ENCODE measurements at regions not wholly inside any gene's neighbourhood (a gene's known extent, or its start where the extent isn't known, plus 50 kb on each side); places are given as distances from the start of the nearest gene placed in this dataset.

GRCh38 chr11:82557274-82557673, 176.4 kb downstream of the FAM181B start:
- DNase-seq (ENCODE audit: low read depth in 1 of 2, low spot score in 2 of 2) (no peak), FAIRE-seq (no peak)
- no peak overlapping the region for H2AK5ac ChIP-seq (ENCODE audit: low read depth, low read length)
- no peaks in the 10 kb centered on the region for H3K36me3 ChIP-seq (ENCODE audit: control insufficient read depth in 2 of 4, insufficient read depth in 4 of 4, low read length in 3 of 4)
- H4K5ac ChIP-seq (ENCODE audit: insufficient read length, low read depth, low read length): no peak overlapping the region
- no peaks in the 10 kb centered on the region for H3K79me2 ChIP-seq (ENCODE audit: control insufficient read depth in 1 of 2, insufficient read depth in 2 of 2, low read length in 2 of 2)
- no peak overlapping the region for H3K4ac ChIP-seq (replicated peaks; ENCODE audit: insufficient read length, low read depth, low read length)
- no peak overlapping the region for H3K18ac ChIP-seq (ENCODE audit: extremely low read depth, low read length)
- H4K91ac ChIP-seq (replicated peaks; ENCODE audit: insufficient read length, low read length): no peak overlapping the region
- no peak overlapping the region for H2AFZ ChIP-seq (ENCODE audit: low read length)
- H2BK120ac ChIP-seq (replicated peaks; ENCODE audit: low read depth, low read length): no peak overlapping the region
- no peak overlapping the region for H3K4me3 ChIP-seq (ENCODE audit: extremely low read depth in 1 of 4, insufficient read depth in 2 of 4, low read depth in 3 of 4, low read length in 4 of 4)
- H3K4me2 ChIP-seq (ENCODE audit: insufficient read depth in 1 of 2, low read depth in 2 of 2, low read length in 2 of 2): no peak overlapping the region
- no peak for TF ChIP-seq CEBPB (IDR thresholded peaks at IDR 0.05; ENCODE audit: low read depth, low read length)
- TF ChIP-seq MAFK (IDR thresholded peaks at IDR 0.05; ENCODE audit: low read depth, low read length): no peak
- TF ChIP-seq CHD1 (IDR thresholded peaks at IDR 0.05; ENCODE audit: low read depth, low read length): no peak
- TF ChIP-seq BRCA1 (IDR thresholded peaks at IDR 0.05; ENCODE audit: low read depth, low read length): no peak
- ChIA-PET CTCF (ENCODE audit: partially characterized antibody) (no interaction called here), POLR2A (ENCODE audit: partially characterized antibody) (no interaction called here)
- no peak overlapping the region for H3K9ac ChIP-seq (replicated peaks in 1 of 4; ENCODE audit: extremely low read depth in 1 of 4, low read depth in 3 of 4, low read length in 3 of 4)
- no peak overlapping the region for H3K14ac ChIP-seq (ENCODE audit: insufficient read length)
- no peak overlapping the region for H3K27ac ChIP-seq (ENCODE audit: low read depth, low read length)
- H3K56ac ChIP-seq (replicated peaks; ENCODE audit: insufficient read length, low read depth, low read length): no peak overlapping the region
- H2BK15ac ChIP-seq (ENCODE audit: low read length): no peak overlapping the region
- H3K23ac ChIP-seq (ENCODE audit: insufficient read length): no peak overlapping the region
- no peak overlapping the region for H2BK12ac ChIP-seq (ENCODE audit: low read depth, low read length)
- H3K79me1 ChIP-seq (ENCODE audit: low read depth, low read length): no peaks in the 10 kb centered on the region
- no peaks in the 10 kb centered on the region for H3K9me3 ChIP-seq (ENCODE audit: insufficient read depth in 2 of 2, low read depth in 1 of 2, low read length in 1 of 2)
- WGBS, 2 experiments (ENCODE audit: extremely low coverage in 1 of 2, insufficient coverage in 1 of 2, insufficient read length in 1 of 2, insufficient replicate concordance in 2 of 2, low coverage in 1 of 2, low lambda C conversion rate in 2 of 2, missing lambda C conversion rate in 1 of 2): 90% methylated on average over 4 of the region's 4 CpGs; no CpG with 5 or more reads in 1 of the 2 experiments
- H2BK5ac ChIP-seq (ENCODE audit: low read depth, low read length): no peak overlapping the region
- no peaks in the 10 kb centered on the region for H3K4me1 ChIP-seq (replicated peaks in 1 of 4; ENCODE audit: control insufficient read depth in 3 of 4, insufficient read depth in 4 of 4, low read length in 3 of 4)
- no peaks in the 10 kb centered on the region for H4K20me1 ChIP-seq (replicated peaks in 1 of 2; ENCODE audit: control insufficient read depth in 1 of 2, insufficient read depth in 2 of 2, low read length in 2 of 2)
- no peak overlapping the region for H2BK20ac ChIP-seq (ENCODE audit: low read length)
- H4K8ac ChIP-seq (ENCODE audit: extremely low read depth, insufficient read depth, low read length): no peak overlapping the region
- H3K23me2 ChIP-seq (ENCODE audit: low read depth, low read length): no peaks in the 10 kb centered on the region
- H3K27me3 ChIP-seq (replicated peaks in 1 of 4; ENCODE audit: control insufficient read depth in 3 of 4, extremely low read depth in 1 of 4, insufficient read depth in 3 of 4, low read length in 3 of 4): no peaks in the 10 kb centered on the region

Data from H1 (cell line).